T-helper 2 cell treated with Interferon-gamma antibody and Interleukin-4, amounts not matched to agents 100 ng/mL and 5 ng/mL, for 36 hours (primary cell): ENCODE measurements at regions not wholly inside any gene's neighbourhood (a gene's known extent, or its start where the extent isn't known, plus 50 kb on each side); places are given as distances from the start of the nearest gene placed in this dataset.

Experiments
- intact Hi-C: fragments of 100-400 bp; cut with micrococcal nuclease; formaldehyde crosslinking; loops from one replicate; pipeline ENCODE4 v1.15.1; 2023

DNA sequence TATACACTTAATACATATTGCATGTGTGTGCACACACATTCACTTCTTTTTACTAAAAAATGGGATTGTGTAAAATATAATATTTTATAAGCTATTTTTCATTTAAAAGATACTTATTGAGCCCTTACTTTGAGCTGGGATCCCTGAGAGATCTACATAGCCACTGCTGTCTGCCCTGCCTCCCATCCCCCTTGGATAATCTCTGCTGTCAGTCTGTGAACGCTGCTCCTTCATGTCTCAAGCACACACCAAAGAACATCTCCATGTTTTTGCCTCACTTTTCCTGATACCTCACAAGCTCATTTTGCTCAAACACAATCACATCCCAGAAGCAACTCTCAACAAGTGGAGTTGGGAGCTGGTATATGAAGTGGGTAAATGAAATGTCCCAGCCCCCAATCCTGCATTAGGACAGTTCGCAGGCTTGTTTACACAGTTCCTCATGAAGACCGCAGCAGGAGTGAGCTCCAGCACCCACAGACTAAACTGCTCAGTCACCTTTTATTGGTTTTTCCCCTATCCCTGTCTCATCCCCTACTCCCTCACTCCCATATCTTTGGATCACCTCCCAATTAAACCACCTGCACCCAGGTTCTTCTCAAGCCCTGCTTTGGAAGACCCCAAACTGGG, 108.3 kb upstream of the FRY start:
- intact Hi-C loops = no loop called here

DNA sequence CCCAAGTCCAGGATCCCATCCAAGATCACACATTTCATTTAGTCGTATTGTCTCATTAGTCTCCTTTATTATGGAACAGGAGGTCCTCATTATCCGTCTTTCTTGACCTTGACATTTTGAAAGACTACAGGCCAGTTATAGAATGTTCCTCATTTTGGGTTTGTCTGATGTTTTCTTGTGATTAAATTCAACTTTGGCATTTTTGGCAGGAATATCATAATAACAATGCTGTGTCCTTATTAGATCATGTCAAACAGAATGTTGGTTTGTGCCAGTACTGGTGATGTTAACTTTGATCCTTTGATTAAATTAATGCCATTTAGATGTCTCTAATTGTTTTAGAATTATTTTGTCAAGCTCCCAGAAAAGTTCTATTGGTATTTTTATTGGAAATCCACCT, 106.5 kb upstream of the FRY start:
- intact Hi-C loops = no loop called here

DNA sequence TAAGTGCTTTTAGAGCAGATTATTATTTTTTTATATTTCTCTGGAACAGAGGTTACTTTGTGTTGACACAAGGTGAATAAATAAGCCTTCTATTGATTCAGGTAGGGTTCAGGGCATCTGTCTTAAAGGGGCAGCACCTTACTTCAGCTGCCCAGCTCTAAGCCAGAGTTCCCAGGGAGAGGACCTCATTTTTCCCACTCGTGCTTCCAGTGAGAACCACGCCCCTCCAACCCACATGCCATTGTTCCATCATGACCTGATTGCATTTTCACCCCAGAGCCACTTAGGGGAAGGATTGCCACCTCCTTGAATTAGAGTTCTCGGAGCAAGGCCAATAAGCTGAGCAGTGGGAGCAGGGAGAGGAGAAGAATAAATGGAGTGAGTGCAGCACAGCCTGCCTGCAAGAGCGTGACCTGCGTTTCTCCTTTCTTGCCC, 104.3 kb upstream of the FRY start:
- intact Hi-C loops = no loop called here

DNA sequence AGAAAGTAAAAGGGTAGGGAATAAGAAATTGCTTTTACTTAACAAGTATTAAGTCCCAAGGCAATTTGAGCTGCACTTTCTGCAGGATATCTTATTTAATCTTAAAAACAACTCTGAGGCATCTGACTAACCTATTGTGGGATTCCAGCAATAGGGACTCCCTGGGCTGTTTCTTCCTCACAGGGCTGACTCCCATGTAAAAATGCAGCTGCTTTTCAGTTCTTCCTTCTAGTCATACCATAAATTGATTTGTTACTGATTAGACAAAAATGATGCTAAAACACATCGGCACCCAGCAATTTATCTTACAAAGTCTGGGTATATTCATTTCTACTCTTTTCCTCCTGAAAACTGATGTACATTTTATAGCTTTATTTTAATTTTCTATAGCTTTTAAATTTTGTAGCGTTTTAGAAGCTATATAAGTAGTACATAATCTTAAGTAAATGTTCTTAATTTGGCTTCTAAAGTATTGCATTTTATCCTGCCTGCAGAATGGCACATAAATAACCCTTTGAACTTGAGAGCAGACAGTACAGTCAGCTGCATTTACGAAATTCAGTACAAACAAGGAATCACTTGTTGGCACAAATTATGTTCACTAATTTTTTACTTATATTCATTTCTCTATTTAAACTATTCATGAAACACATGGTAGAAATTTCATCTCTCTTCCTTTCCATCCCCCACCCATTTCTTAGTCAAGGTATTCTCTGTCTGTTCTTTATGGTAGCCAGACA, 102.4 kb upstream of the FRY start:
- intact Hi-C loops = no loop called here

DNA sequence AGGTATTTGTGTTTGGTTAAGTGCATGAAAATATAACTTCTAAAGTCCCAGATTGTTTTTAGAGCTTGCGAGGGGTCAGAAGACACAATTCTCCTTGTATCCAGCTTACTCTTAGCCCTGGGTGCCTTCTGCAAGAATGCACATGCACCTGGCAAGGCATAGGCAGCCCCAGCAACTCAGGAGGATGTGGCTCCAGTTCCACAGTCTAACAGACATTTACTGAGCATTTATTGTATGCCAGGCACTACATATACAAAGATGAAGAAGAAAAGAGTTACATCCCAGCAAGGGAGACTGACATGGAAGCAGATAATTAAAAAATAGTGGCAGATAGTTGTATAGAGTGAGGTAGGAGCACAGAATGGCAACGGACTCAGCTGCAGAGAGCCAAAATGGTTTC, 101.1 kb upstream of the FRY start:
- intact Hi-C loops = loop anchor here (2.0 to 5.0 kb wide), 2 partner anchors 18 to 102 kb away; partner anchors contain the start of gene FRY

DNA sequence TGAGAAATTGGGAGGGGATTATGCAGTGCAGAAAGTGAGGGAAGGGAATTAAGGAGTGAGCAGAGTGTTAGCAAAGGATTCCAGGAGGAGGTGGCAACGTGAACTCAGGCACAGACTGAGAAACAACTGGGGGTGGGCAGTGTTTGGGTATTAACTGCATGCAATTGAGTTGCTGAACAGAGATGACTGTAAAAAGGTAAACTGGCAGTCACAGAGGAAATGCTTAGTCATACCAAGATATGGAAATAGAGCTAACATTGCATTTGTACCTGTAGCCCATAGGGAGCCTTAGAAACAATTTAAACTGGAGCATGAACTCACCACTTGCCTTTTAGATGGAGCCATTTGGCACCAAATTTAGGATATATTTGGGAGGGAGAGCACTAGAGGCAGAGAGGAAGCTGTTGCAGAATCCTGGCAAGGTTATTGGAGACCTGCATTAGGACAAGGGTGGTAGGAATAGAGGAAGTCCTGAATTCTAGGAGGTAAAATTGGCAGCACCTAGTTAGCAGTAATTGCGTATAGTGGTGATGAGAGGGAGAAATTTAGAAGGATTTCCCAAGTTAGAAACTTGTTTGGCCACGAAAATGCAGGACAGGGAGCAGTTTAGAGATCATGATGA, 100.6 kb upstream of the FRY start:
- intact Hi-C loops = loop anchor here (2.0 to 5.0 kb wide), 2 partner anchors 18 to 101 kb away; partner anchors contain the start of gene FRY

DNA sequence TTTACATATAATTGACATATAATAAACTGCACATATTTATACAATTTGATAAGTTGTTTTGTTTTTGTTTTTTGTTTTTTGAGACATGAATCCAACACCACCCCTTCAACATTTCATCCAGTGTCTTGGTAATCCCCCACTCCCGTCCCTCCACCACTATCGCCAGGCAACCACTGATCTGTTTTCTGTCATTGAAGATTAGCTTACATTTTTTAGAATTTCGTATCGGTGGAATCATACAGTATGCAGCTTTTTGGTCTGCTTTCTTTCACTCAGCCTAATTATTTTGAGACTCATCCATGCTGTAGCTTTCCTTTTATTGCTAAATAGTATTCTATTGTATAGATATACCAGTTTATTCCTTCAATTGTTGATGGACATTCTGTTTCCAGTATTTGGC, 94.1 kb upstream of the FRY start:
- intact Hi-C loops = no loop called here

DNA sequence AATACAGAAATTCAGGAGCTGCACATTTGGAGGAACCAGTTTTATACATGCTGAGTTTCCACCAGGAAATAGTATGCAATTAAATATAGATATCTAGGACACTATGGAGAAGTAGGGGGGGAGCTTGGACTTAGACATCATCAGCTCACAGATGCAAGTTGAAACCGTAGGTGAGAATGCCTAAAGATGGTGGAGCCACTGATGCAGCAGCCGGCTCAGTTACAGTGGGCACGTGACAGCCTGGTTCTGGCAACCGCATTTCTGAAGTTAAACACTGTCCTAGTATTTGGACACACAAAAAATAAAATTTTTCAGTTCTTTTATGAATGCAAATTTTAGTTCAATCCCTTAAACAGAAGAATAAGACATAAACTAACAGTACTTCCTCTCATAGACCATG, 91.5 kb upstream of the FRY start:
- intact Hi-C loops = no loop called here

DNA sequence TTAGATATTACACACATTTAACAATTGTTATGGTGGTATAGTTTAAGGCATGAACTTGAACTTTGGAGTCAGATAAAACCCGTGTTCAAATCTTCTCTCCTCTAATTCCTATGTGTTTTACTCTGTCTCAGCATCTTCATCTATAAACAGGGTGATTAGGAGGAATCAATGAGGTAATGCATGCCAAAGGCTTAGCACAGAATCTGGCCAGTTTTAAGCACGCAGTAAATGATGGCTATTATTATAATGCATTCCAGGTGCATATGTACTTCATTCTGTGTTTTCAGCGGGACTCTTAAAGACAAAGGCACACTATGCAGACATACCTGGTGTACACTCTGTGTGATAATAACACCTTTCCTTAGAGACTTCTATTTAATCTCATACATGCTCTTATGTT, 88.0 kb upstream of the FRY start:
- intact Hi-C loops = no loop called here

DNA sequence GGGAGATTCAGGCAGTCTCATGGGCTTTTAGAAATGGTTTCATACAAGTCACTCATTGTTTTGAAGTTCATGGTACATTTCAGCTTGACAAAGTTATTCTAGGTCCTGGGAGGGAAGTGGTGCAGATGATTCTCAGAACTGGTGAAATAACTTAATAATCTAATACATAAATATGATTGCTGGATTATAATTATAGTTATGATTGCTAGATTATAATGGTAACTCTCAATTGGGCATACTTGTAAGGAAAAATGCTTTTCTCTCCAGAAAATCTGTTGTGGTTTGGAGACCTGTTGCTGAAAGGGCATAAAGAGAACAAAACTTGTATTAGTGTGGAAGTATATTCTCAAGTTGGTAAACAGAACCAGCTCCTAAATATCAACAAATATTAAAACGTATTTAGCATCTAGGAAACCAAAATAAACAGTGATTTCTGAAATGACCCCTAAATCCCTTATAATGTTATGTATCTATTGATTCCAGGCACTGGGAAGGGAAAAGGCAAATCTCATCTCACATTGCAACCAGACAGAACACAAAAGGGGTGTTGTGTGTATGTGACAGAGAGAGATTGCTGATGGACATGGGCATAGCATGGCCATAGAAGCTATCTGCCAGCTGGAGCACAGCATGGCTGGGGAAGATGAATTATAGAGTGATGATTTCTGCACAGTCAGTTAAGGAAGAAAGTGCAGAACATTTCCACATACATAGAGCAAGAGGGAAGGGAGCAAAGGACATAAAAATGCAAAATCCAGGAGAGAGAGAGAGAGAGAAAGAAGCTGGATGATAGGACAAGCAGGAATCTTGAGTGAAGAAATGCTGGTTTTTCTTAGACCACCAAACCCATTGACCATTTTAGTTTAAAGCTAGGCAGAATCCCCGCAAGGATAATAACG, 87.1 kb upstream of the FRY start:
- intact Hi-C loops = no loop called here

DNA sequence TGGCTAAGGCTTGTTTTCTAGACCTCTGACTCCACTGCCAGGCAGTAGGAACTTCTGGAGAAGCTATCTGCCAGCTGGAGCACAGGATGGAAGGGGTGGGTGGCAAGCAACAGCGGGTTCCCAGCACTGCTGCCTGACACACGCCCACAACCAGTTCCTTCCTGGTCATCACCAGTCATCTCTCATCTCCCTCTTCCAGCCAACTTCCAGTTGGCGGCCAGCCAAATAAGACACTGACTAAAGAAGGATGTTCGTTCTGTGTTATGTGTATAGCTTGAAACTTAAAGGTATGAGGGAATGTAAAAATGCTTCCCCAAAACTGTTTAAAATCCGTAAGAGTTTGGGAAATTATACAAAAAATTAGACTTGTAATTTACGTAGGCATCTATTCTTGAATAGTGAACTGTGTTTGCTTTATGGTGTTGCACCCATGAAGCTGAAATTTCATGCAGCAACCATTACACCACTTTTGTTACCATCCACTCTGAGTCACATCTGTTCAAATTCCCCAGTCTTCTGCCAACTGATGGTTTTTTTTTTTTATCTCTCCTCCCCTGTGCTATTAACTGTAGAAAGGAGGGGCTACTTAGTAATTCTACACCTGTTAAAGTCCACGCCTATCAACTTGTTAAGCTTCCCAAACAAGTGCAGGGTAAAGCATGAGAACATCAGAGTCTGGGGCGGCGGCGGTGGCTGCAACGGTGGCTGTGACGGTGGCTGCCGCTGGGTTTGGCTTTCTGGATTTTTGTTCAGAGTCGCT, 86.2 kb upstream of the FRY start:
- intact Hi-C loops = no loop called here

DNA sequence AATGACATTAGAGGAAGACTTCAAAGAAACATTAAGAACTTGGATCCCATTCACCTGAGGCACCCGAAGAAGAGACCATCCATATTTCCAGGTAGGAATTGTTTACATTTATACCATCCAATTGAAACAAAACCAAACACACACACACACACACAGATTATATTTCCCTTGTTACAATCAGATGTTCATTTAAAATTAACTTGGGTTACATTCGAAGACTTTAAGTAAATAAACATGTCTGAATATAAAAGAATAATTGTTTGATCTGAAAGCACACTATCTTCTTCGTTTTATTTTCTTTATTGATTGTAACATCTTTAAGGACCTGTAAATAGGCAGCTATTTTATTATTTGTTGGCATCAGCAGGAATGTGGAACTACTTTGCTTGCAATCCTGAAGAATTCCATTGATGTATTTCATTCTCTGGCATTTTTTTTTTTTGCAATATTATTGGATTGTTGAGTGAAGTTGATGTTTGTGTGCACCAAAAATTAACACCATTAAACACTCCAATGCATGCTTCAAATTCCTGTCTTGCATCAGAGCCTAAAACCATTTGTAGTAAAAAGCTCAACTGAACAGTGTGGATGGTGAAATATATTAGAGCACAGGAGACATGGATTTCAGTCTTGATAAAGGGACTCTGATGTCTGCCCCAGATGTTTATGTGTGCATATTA, 85.3 kb upstream of the FRY start:
- intact Hi-C loops = no loop called here

DNA sequence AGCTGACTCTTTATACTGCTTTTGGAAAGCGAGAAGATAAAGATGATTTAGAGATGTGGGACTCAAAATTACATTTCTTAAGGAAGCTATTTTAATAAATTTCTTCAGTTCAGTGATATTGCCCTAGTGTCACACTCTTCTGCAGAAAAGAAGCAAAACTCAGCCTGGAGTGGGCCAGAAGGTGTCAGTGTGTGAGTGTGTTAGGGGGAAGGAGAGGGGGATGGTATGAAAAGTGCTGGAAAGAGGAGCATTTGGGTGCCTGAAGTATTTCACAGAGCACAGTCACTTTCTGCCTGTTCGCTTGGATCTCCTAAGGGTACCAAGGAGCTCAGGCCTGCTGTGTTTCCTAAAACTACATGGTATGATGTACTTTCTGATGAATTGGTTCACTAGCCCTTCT, 84.5 kb upstream of the FRY start:
- intact Hi-C loops = no loop called here

DNA sequence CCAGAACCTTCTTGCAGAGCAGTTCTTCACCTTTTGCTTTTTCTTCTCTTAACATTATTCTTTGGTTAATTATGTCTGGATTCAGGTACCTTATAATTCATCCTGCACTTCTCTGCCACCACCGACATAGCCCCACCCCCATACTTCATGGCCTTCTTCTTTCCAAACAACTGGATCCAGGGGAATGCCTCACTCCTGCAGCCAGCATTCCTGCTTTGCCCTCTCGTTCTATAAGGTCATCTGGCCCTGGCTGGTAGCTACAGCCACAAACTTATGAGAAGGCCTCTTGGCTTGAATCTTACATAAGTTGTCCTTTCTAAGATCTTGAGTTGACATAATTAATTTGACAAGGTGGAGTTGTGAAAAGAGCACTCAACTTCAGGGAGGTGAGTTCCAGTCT, 84.1 kb upstream of the FRY start:
- intact Hi-C loops = no loop called here

DNA sequence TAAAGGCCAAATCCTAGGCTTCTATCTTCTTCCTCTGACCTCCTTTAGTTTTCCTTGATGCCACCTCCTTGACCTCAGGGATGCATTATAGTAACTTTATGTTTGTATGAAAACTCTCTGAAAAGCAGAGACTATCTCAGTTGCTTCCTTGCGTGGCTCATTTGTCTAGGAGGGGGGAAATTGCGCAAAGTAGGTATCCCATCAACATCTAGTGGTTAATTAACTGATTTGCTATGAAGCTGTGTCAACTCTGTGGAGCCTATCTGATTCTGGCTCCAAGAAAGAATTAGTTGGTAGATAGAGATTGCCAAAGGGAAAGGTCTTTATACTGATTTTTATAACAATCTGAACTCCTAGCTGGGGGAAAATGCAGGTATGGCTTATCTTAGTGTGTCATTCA, 82.1 kb upstream of the FRY start:
- intact Hi-C loops = no loop called here

DNA sequence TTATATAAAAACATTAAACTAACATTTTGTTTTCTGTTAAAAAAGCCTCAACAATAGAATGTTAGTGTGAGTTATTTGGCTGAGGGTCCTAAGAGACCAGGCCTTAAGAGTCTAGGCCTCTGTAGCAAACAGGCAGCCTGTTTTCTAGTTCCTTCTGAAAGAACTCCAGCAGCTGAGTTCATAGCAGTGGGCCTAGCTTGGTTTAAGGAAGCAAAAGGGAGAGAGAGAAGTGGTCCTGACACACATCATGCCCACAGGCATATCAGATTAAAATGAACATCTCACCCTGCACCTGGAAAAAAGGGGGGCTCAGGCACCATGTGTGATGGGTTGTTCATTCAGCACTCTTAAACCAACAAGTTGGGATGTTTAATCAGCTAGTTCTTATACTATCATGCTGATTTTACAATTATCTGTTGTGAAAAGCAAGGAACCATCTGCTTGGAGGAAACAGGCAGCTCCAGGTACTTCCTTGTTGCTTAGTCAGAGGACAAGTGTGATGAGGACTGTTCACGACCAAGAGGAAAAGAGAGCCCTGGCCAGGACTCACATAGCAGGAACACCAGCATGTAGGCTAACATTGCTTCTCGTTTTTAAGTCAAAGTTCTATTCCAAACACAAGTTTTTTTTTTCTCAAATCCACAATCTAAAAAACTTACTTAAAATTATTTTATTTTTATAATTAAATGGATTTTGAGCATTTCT, 81.3 kb upstream of the FRY start:
- intact Hi-C loops = no loop called here

DNA sequence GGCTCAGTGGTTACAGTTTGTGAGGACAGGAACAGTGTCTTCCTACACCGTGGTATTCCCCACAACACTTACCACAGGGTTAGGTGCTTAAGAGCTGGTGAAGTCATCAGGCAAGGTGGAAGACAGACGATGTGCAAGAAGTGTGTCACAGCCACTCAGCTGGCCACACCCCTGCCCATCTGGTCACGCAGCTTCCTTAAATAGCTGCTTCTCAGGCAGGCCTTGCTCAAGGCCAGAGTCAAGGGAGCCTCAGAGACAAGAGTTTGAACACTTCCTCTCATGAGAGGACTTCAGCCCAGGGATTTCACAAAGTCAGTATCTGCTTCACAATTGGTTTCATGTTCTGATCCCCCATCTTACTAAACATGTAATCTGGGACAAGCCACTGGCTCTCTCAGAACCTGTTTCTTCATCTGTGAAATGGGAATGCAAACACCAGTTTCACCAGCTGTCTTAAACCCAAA, 80.3 kb upstream of the FRY start:
- intact Hi-C loops = no loop called here

DNA sequence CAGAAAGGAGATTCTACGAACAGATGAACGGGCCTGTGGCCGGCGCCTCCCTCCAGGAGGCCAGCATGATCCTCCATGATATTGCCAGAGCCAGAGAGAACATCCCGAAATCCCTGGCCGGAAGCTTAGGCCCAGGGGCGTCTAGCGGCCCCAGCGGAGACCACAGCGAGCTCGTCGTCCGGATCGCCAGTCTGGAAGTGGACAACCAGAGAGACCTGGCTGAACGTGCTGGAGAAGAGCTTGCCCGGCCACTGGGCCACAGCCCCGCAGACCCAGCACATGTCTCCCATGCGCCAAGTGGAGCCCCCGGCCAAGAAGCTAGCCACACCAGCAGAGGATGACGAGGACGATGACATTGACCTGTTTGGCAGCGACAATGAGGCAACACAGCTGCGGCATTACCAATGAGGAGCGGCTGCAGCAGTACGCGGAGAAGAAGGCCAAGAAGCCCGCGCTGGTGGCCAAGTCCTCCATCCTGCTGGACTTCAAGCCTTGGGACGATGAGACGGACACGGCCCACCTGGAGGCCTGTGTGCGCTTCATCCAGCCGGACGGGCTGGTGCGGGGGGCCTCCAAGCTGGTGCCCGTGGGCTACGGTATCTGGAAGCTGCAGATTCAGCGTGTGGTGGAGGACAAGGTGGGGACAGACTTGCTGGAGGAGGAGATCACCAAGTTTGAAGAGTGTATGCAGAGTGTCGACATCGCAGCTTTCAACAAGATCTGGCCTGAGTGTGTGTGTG, 78.8 kb upstream of the FRY start:
- intact Hi-C loops = no loop called here

DNA sequence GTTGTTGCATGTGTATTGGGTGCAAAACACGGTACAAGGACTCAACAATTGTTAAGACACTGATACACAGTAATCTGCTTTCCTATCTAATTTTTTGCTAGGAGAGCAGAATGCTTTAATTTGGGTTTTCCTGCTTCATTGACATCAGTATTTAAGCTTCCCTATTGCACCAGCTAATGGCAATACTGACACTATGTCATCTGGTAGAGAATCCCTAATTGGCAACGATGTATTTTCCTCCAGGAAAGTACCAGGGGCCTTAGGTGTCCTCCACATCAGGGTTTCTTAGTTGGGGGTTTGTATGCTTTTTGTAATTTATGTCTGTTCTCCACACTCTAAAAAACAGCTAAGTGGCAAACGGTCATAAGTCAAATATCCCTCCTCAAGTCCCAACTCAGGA, 76.5 kb upstream of the FRY start:
- intact Hi-C loops = no loop called here
